Kidney (tissue), 13 donors: ENCODE measurements at regions not wholly inside any gene's neighbourhood (a gene's known extent, or its start where the extent isn't known, plus 50 kb on each side); places are given as distances from the start of the nearest gene placed in this dataset.

Experiments used
- DNase-seq, 5 donors: peaks; one replicate each; pipeline ENCODE4 v3.0.0-alpha.2; 2013 to 2020
- FAIRE-seq: peaks from 2 replicates; lab custom pipeline; 2012; peaks lifted over from hg19 to GRCh38; lab: Jason Lieb, UNC
- H3K27ac ChIP-seq, 2 donors: one replicate each; pipeline ENCODE4 v1.7.0; 2013; ENCODE audit warnings: low read depth in 2 of 2, low read length in 2 of 2, inconsistent platforms in 1 of 2
- H3K27me3 ChIP-seq: one replicate; pipeline ENCODE4 v1.7.1; 2013; ENCODE audit warnings: low read length, inconsistent platforms; ENCODE audit not compliant: control insufficient read depth, insufficient read depth
- H3K36me3 ChIP-seq, 3 donors: one replicate each; pipeline versions ENCODE4 v1.7.0 to v1.7.1; 2013; ENCODE audit warnings: low read length in 3 of 3, control low read depth in 1 of 3, inconsistent platforms in 1 of 3; ENCODE audit not compliant: insufficient read depth in 3 of 3, control insufficient read depth in 2 of 3
- H3K4me1 ChIP-seq, 3 donors: one replicate each; pipeline versions ENCODE4 v1.7.0 to v1.7.1; 2013; ENCODE audit warnings: low read length in 3 of 3, inconsistent platforms in 1 of 3, low read depth in 1 of 3; ENCODE audit not compliant: control insufficient read depth in 2 of 3, insufficient read depth in 2 of 3
- H3K4me3 ChIP-seq, 3 donors: one replicate each; pipeline versions ENCODE4 v1.7.0 to v1.8.1; 2013; ENCODE audit warnings: low read length in 3 of 3, control low read depth in 1 of 3, inconsistent platforms in 1 of 3
- H3K9ac ChIP-seq, 3 donors: one replicate each; pipeline versions ENCODE4 v1.7.0 to v1.7.1; 2013; ENCODE audit warnings: low read length in 3 of 3, control low read depth in 1 of 3, inconsistent platforms in 1 of 3
- H3K9me3 ChIP-seq, 3 donors: one replicate each; pipeline versions ENCODE4 v1.7.0 to v1.7.1; 2013; ENCODE audit warnings: low read length in 3 of 3, control low read depth in 1 of 3, inconsistent platforms in 1 of 3; ENCODE audit not compliant: control insufficient read depth in 2 of 3, insufficient read depth in 1 of 3
- CTCF ChIP-seq: IDR thresholded peaks from 3 replicates; pipeline ENCODE4 v1.5.1; 2012; ENCODE audit warnings: mild to moderate bottlenecking, moderate library complexity, borderline replicate concordance; ENCODE audit not compliant: insufficient read depth; ENCODE audit errors: extremely low read depth
- intact Hi-C: fragments of 100-400 bp; cut with DNase I; formaldehyde crosslinking; loops from one replicate; pipeline ENCODE4 v1.11.1; 2022
- donor health status: control.
- donor health status: control.
- donor health status: control.
- donor health status: control.
- donor health status: control.
- donor health status: DM: yes; HTN: yes; CAD: no.
- donor health status: Normal renal cell carcinoma (clear cell type).

- no peaks in the 10 kb centered on the region for H3K4me1 ChIP-seq
- intact Hi-C loops, result no loop called here
These were observed 397.8 kb downstream of the SLITRK5 start for GRCh38 chr13:88068975-88069374.

GRCh38 chr13:88071371-88071770 is 400.2 kb downstream of the SLITRK5 start:
- no peak for FAIRE-seq
- no peak overlapping the region for H3K9ac ChIP-seq

More at GRCh38 chr13:88068975-88069374, 397.8 kb downstream of the SLITRK5 start:
- H3K4me3 ChIP-seq, result no peak overlapping the region
- no peak for TF ChIP-seq CTCF
- peak in 3 of 5 donors; percentile 7 to 35 (median 9) for DNase-seq
- no peak overlapping the region for H3K27ac ChIP-seq
- no peak overlapping the region for H3K9ac ChIP-seq
- no peaks in the 10 kb centered on the region for H3K36me3 ChIP-seq
- no peaks in the 10 kb centered on the region for H3K9me3 ChIP-seq
- no peak for FAIRE-seq
- no peaks in the 10 kb centered on the region for H3K27me3 ChIP-seq

GRCh38 chr13:88074794-88075510 is 403.8 kb downstream of the SLITRK5 start:
- FAIRE-seq (no peak), DNase-seq (no peak)
- TF ChIP-seq CTCF, result no peak
- Histone ChIP-seq H3K4me1 (no peaks in the 10 kb centered on the region), H3K36me3 (no peaks in the 10 kb centered on the region), H3K9me3 (no peaks in the 10 kb centered on the region), H3K27ac (no peak overlapping the region), H3K9ac (no peak overlapping the region), H3K27me3 (no peaks in the 10 kb centered on the region), H3K4me3 (no peak overlapping the region)
- intact Hi-C loops, result no loop called here

More at GRCh38 chr13:88071371-88071770, 400.2 kb downstream of the SLITRK5 start:
- Histone ChIP-seq H3K27me3 (no peaks in the 10 kb centered on the region), H3K4me3 (no peak overlapping the region), H3K4me1 (no peaks in the 10 kb centered on the region), H3K27ac (no peak overlapping the region), H3K36me3 (no peaks in the 10 kb centered on the region), H3K9me3 (no peaks in the 10 kb centered on the region)
- DNase-seq, result no peak
- intact Hi-C loops, result no loop called here
- no peak for TF ChIP-seq CTCF
